H9 (cell line): ENCODE measurements at regions not wholly inside any gene's neighbourhood (a gene's known extent, or its start where the extent isn't known, plus 50 kb on each side); places are given as distances from the start of the nearest gene placed in this dataset.

ENCODE experiments used
- DNase-seq: peaks from one replicate; pipeline ENCODE4 v3.0.0-alpha.2; 2017
- H2AFZ ChIP-seq: one replicate; pipeline ENCODE4 v1.6.1; 2013; ENCODE audit warnings: mild to moderate bottlenecking, low read length, control low read depth, moderate library complexity
- H2AK5ac ChIP-seq: 2 replicates; pipeline ENCODE4 v1.6.1; 2013; ENCODE audit warnings: low read length, control low read depth, mixed read lengths; ENCODE audit not compliant: insufficient read length
- H2BK120ac ChIP-seq: one replicate; pipeline ENCODE4 v1.6.1; 2013; ENCODE audit warnings: low read depth, mild to moderate bottlenecking, low read length, control low read depth, inconsistent platforms; ENCODE audit not compliant: poor library complexity, severe bottlenecking
- H2BK12ac ChIP-seq: 2 replicates; pipeline ENCODE4 v1.6.1; 2013; ENCODE audit warnings: low read length, control low read depth, mixed read lengths, low read depth; ENCODE audit not compliant: insufficient read length
- H2BK15ac ChIP-seq: 2 replicates; pipeline ENCODE4 v1.6.1; 2013; ENCODE audit warnings: low read depth, low read length, control low read depth
- H2BK20ac ChIP-seq: one replicate; pipeline ENCODE4 v1.6.1; 2013; ENCODE audit warnings: low read depth, mild to moderate bottlenecking, low read length, control low read depth, inconsistent platforms; ENCODE audit not compliant: poor library complexity, severe bottlenecking
- H2BK5ac ChIP-seq: 2 replicates; pipeline ENCODE4 v1.6.1; 2013; ENCODE audit warnings: low read length, control low read depth, mixed read lengths; ENCODE audit not compliant: insufficient read length
- H3K14ac ChIP-seq: 2 replicates; pipeline ENCODE4 v1.6.1; 2013; ENCODE audit warnings: low read length, control low read depth; ENCODE audit not compliant: insufficient read depth
- H3K18ac ChIP-seq: 2 replicates; pipeline ENCODE4 v1.6.1; 2013; ENCODE audit warnings: low read depth, mild to moderate bottlenecking, mixed read lengths, low read length, control low read depth; ENCODE audit not compliant: insufficient read length
- H3K23ac ChIP-seq: 2 replicates; pipeline ENCODE4 v1.6.1; 2013; ENCODE audit warnings: low read length, control low read depth, mixed read lengths, low read depth; ENCODE audit not compliant: insufficient read length
- H3K23me2 ChIP-seq: 2 replicates; pipeline ENCODE4 v1.6.1; 2013; ENCODE audit warnings: low read depth, mild to moderate bottlenecking, mixed read lengths, low read length, control low read depth; ENCODE audit not compliant: insufficient read length, poor library complexity, severe bottlenecking
- H3K27ac ChIP-seq: 2 replicates; pipeline ENCODE4 v1.5.1; 2013; ENCODE audit warnings: low read length, control low read depth, mixed read lengths, low read depth; ENCODE audit not compliant: insufficient read length
- H3K27me3 ChIP-seq: 2 replicates; pipeline ENCODE4 v1.6.1; 2013; ENCODE audit warnings: low read length, control low read depth, inconsistent platforms; ENCODE audit not compliant: insufficient read depth
- H3K4ac ChIP-seq: 2 replicates; pipeline ENCODE4 v1.6.1; 2013; ENCODE audit warnings: low read depth, mild to moderate bottlenecking, control low read depth, inconsistent platforms, low read length, moderate library complexity
- H3K4me1 ChIP-seq: 2 replicates; pipeline ENCODE4 v1.6.1; 2013; ENCODE audit warnings: low read length, control low read depth, inconsistent platforms; ENCODE audit not compliant: insufficient read depth
- H3K4me2 ChIP-seq: 2 replicates; pipeline ENCODE4 v1.6.1; 2013; ENCODE audit warnings: low read length, control low read depth, mixed read lengths; ENCODE audit not compliant: insufficient read length, insufficient read depth
- H3K56ac ChIP-seq: 2 replicates; pipeline ENCODE4 v1.6.1; 2013; ENCODE audit warnings: low read depth, mild to moderate bottlenecking, mixed read lengths, low read length, control low read depth; ENCODE audit not compliant: insufficient read length
- H3K79me1 ChIP-seq: 2 replicates; pipeline ENCODE4 v1.6.1; 2013; ENCODE audit warnings: low read depth, mild to moderate bottlenecking, moderate library complexity, low read length, control low read depth, inconsistent platforms; ENCODE audit not compliant: insufficient read depth, poor library complexity, severe bottlenecking
- H3K79me2 ChIP-seq: 2 replicates; pipeline ENCODE4 v1.6.1; 2013; ENCODE audit warnings: low read length, control low read depth, inconsistent platforms; ENCODE audit not compliant: insufficient read depth
- H3K9ac ChIP-seq: 2 replicates; pipeline ENCODE4 v1.6.1; 2013; ENCODE audit warnings: low read length, control low read depth, mixed read lengths; ENCODE audit not compliant: insufficient read length; ENCODE audit errors: extremely low read depth
- H3K9me3 ChIP-seq: one replicate; pipeline ENCODE4 v1.6.1; 2013; ENCODE audit warnings: low read depth, low read length, inconsistent platforms; ENCODE audit not compliant: control insufficient read depth
- H3T11ph ChIP-seq: one replicate; pipeline ENCODE4 v1.6.1; 2013; ENCODE audit warnings: mild to moderate bottlenecking, low read length, control low read depth, inconsistent platforms
- H4K20me1 ChIP-seq: one replicate; pipeline ENCODE4 v1.6.1; 2013; ENCODE audit not compliant: control insufficient read depth, insufficient read length, insufficient read depth
- H4K5ac ChIP-seq: 2 replicates; pipeline ENCODE4 v1.6.1; 2013; ENCODE audit warnings: low read depth, mild to moderate bottlenecking, mixed read lengths, low read length, control low read depth; ENCODE audit not compliant: insufficient read length
- H4K8ac ChIP-seq: replicated peaks from 2 replicates; pipeline ENCODE4 v1.6.1; 2013; ENCODE audit warnings: low read length, control low read depth, mixed read lengths, low read depth; ENCODE audit not compliant: insufficient read length
- H4K91ac ChIP-seq: 2 replicates; pipeline ENCODE4 v1.6.1; 2013; ENCODE audit warnings: low read depth, mild to moderate bottlenecking, moderate library complexity, mixed read lengths, low read length, control low read depth; ENCODE audit not compliant: insufficient read length
- H3K27ac Mint-ChIP-seq, 3 experiments: 2 replicates in 2 of 3; 3 replicates in 1 of 3; pipeline ENCODE4 v1.8.0; 2020 to 2021; ENCODE audit warnings: mixed read lengths in 3 of 3, mild to moderate bottlenecking in 1 of 3, moderate library complexity in 1 of 3
- H3K27me3 Mint-ChIP-seq: 2 replicates; pipeline ENCODE4 v1.8.0; 2021; ENCODE audit warnings: low read depth, mild to moderate bottlenecking, moderate library complexity, mixed read lengths
- H3K36me3 Mint-ChIP-seq, 3 experiments: 2 replicates in 2 of 3; 3 replicates in 1 of 3; pipeline ENCODE4 v1.8.0; 2020 to 2021; ENCODE audit warnings: low read depth in 3 of 3, mixed read lengths in 3 of 3; ENCODE audit not compliant: insufficient read depth in 1 of 3
- H3K4me1 Mint-ChIP-seq, 2 experiments: 2 replicates each; pipeline ENCODE4 v1.8.0; 2020; ENCODE audit warnings: mixed read lengths in 2 of 2
- H3K4me3 Mint-ChIP-seq, 2 experiments: 2 replicates in 1 of 2; 3 replicates in 1 of 2; pipeline ENCODE4 v1.8.0; 2020 to 2021; ENCODE audit warnings: mild to moderate bottlenecking in 2 of 2, mixed read lengths in 2 of 2, moderate library complexity in 1 of 2
- H3K9me3 Mint-ChIP-seq, 2 experiments: 2 replicates in 1 of 2; 3 replicates in 1 of 2; pipeline ENCODE4 v1.8.0; 2020; ENCODE audit warnings: mild to moderate bottlenecking in 2 of 2, mixed read lengths in 2 of 2, moderate library complexity in 1 of 2
- WGBS: extraction: QIAGEN DNeasy Blood & Tissue Kit; methylation state at CpG from one replicate; pipeline ENCODE4 v1.1.7; 2013; ENCODE audit warnings: missing lambda C conversion rate, low lambda C conversion rate, mixed read lengths; ENCODE audit not compliant: insufficient read length; ENCODE audit errors: extremely low coverage; 5-methylcytosine and 5-hydroxymethylcytosine counted together
- TF ChIP-seq, protein P1 (sequence below): fragments of 200-600 bp; sonication (generic); conservative IDR thresholded peaks from 3 replicates; pipeline ENCODE4 v1.8.0; 2021; ENCODE audit warnings: antibody characterized with exemption, mild to moderate bottlenecking

DNA sequence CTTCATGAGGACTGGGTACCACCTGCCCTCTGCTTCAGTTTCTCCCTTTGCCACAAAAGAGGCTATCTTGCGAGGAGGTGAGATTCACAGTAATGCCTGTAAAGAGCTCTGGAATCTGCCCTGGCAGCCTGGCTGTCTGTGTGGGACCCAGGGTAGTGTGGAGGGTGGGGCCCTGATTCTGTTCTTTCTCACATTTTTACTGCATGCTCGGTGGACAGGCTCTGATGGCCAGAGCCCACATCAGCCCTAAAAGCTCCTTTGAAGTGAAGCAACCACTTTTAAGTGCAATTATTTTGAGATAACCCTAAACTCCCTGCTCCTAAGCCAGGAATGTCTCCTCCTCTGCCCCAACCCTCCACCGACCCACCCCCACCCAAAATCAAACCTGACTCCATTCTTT lies 92.1 kb upstream of the PODXL start:
- Histone ChIP-seq H2BK12ac (no peak overlapping the region), H2BK20ac (no peak overlapping the region), H3K4ac (no peak overlapping the region), H2BK5ac (no peak overlapping the region), H3K9ac (no peak overlapping the region), H3K9me3 (no peaks in the 10 kb centered on the region), H3K23me2 (no peaks in the 10 kb centered on the region), H2AFZ (no peak overlapping the region), H4K20me1 (no peaks in the 10 kb centered on the region), H3K56ac (no peak overlapping the region), H2BK15ac (no peak overlapping the region), H3K23ac (no peak overlapping the region), H4K8ac (no peak overlapping the region), H3K79me1 (no peaks in the 10 kb centered on the region), H4K5ac (no peak overlapping the region), H4K91ac (no peak overlapping the region), H3K18ac (no peak overlapping the region), H3K4me2 (no peak overlapping the region), H3K4me1 (peaks cover 8% of the 10 kb centered on the region; the same call in 1 of the 2 replicates), H2AK5ac (no peak overlapping the region), H3T11ph (no peak overlapping the region), H3K79me2 (no peaks in the 10 kb centered on the region), H3K27ac (no peak overlapping the region), H3K27me3 (no peaks in the 10 kb centered on the region), H3K14ac (no peak overlapping the region), H2BK120ac (no peak overlapping the region)
- no peak overlapping the region for H3K4me3 Mint-ChIP-seq
- peak overlapping the region in 1 of 3 experiments; percentile 97; a peak in 3 of 7 replicates for H3K27ac Mint-ChIP-seq
- DNase-seq: no peak
- no peaks in the 10 kb centered on the region for H3K9me3 Mint-ChIP-seq
- H3K27me3 Mint-ChIP-seq: peaks cover 2% of the 10 kb centered on the region
- no peaks in the 10 kb centered on the region; a peak in 1 of 7 replicates for H3K36me3 Mint-ChIP-seq
- peaks cover 39 to 41% of the 10 kb centered on the region in 2 experiments for H3K4me1 Mint-ChIP-seq
- whole genome bisulfite sequencing: no CpG with 5 or more reads among the region's 3 CpGs
- TF ChIP-seq, protein P1, sequence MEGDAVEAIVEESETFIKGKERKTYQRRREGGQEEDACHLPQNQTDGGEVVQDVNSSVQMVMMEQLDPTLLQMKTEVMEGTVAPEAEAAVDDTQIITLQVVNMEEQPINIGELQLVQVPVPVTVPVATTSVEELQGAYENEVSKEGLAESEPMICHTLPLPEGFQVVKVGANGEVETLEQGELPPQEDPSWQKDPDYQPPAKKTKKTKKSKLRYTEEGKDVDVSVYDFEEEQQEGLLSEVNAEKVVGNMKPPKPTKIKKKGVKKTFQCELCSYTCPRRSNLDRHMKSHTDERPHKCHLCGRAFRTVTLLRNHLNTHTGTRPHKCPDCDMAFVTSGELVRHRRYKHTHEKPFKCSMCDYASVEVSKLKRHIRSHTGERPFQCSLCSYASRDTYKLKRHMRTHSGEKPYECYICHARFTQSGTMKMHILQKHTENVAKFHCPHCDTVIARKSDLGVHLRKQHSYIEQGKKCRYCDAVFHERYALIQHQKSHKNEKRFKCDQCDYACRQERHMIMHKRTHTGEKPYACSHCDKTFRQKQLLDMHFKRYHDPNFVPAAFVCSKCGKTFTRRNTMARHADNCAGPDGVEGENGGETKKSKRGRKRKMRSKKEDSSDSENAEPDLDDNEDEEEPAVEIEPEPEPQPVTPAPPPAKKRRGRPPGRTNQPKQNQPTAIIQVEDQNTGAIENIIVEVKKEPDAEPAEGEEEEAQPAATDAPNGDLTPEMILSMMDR: no peak
